GM21367 (cell line): ENCODE measurements at regions not wholly inside any gene's neighbourhood (a gene's known extent, or its start where the extent isn't known, plus 50 kb on each side); places are given as distances from the start of the nearest gene placed in this dataset.
"Not testable (repeated sequence)": the region's sequence is repeated elsewhere in the genome, so short reads cannot be mapped to it uniquely, and the experiment has no call there.

Experiments
- ATAC-seq: cut with Tn5 transposase; IDR thresholded peaks from one replicate; pipeline ENCODE4 v1.9.1; 2021; ENCODE audit not compliant: unreplicated experiment

DNA sequence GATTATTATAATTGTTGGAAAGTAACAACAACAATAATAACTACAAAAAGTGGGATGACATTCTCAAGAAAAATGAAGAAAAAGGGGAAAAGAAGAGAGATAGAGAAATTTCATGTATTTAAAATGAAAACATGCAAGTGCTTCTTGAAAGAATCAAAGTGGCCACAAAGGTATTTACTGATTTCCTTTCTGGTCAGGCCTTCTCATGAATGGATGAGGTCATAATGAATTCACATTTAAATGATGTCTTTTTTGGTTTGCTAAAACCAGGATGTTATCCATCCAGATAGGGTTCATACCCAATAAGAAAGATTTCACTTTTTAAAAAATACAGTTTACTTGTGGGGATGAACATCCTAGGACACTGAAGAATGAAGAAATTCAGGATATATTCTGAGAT is 446.4 kb upstream of the PTGER4 start:
- no peak for ATAC-seq

- ATAC-seq = no peak
Observed at GRCh38 chr5:40227931-40228330, 451.8 kb upstream of the PTGER4 start.

GRCh38 chr5:40227366-40227765 is 452.3 kb upstream of the PTGER4 start:
- ATAC-seq = no peak

GRCh38 chr5:40226906-40227305 is 452.8 kb upstream of the PTGER4 start:
- ATAC-seq = no peak

- not testable (repeated sequence) for ATAC-seq
Observed at GRCh38 chr5:40225147-40225546, 454.6 kb upstream of the PTGER4 start.

GRCh38 chr5:40224421-40224820 is 455.3 kb upstream of the PTGER4 start:
- peak; percentile 14 for ATAC-seq

DNA sequence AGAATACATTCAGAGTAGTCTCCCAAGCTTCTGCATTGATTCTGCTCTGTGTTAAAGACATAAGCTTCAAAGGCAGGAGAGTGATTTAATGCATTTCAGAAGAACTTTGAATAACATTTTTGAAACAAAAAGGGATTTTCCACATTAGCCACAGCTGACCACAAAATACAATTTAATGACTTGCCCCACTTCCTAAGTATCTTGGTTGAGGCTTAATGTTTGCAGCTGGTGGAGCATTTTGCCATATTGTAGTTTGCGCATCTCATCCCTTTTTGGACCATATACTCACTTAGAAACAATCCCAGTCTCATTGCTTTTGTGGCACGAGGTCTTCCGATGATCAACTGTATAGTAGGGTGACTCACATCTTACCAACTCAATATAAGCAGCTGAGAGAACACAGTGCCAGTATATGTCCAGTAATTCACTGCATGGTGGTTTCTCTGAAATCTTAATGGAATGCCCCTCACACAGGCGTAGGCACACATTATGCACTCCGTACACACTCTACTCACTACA is 455.8 kb upstream of the PTGER4 start:
- ATAC-seq = peak; percentile 36

DNA sequence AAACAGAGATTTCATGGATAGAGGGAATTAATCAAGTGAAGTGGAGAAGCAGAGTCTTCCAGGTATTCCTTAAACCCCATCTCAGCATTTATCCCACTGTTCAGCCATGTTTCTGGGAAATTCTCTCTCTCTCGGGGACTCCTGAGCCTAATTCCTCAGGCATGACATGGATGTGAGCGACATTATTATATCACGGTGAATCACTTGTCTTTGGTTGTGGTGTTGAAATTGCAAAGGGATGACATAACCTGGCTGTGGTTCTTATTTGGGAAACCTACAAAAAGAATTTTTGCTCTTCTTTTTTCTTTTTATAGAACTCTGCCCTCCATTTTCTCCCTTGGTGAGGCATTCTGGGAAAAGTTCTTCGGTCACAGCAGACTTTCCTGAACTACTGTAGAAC is 457.9 kb upstream of the PTGER4 start:
- no peak for ATAC-seq

- no peak for ATAC-seq
Observed at GRCh38 chr5:40221255-40221654, 458.5 kb upstream of the PTGER4 start.

DNA sequence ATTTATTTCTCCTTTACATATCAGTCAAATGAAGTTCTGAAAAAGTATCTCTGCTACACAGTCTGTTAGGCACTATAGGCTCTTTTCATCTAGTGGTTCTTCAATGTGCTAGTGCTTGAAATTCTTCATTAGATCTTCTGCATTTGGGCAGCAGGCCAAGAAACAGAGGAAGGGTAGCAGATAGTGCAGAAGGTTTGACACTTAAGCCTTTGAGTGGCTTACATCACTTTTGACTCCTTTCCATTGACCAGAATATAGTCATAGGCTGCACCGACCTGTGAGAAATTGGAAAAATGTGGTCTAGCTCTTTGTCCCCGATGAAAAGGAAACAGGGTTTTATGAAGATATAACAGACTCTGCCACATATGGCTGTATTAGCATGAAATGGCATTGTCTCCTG is 459.5 kb upstream of the PTGER4 start:
- ATAC-seq = no peak

GRCh38 chr5:40217553-40217952 is 462.2 kb upstream of the PTGER4 start:
- ATAC-seq = no peak

DNA sequence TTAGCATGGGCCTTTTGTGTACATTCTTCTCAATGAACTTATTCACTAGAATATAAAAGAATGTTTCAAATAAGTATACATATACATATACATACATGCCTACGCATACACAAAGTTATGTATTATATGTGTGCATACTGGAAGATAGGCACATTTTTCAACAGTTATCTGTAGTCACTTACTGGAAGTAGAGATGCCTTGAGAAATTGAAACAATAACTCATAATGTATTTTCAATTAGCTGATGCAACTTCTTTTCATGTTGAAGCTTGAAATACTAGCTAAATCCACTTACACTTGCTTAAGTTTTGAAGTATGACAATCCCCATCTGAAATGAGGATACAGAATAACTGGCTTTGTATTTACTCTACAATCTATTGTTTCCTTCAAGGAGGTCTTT is 469.0 kb upstream of the PTGER4 start:
- no peak for ATAC-seq

DNA sequence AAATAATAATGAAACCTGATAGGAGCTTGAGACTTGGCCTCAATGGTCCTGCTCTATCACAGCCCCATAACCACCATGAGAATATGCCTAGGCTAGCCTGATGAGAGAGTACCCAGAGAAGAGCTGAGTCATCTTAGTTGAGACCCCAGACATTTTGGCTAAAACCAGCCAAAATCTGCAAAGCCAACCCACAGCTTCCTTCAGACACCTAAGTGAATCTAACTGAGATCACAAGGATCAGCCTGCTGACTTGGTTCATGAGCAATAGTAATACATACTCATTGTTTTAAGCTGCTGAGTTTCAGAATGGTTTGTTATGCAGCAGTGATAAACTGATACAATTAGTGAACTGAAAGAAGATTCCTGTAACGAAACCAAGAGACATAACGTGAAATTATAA is 473.7 kb upstream of the PTGER4 start:
- no peak for ATAC-seq

GRCh38 chr5:40204144-40204543 is 475.6 kb upstream of the PTGER4 start:
- no peak for ATAC-seq

DNA sequence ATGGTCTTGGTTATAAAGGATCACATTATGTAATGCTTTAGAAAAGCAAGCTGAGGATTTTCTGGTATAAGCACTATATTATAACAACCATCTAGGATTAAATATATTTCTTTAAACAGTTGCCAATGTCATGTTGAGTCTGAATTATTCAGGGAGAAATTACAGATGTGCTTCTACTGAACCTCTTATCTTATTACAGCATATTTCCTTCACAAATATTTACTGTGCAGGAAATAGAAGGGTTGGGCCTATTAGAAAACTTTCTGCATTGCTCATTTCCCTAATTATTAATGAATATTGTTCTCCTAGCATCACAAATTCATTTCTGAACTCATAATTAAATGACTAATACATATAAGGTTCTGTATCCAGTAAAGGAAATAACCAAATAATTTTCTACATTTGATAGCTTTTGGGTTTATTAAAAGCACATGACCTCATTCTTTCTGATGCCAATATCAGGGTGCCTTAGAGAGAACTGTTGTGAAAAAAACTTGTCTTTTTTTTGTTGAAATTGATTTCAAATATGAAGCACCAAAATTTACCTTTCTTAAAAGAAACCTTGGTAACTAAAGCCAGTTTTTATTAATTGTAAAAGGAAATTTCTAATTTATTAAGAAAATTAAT is 476.8 kb upstream of the PTGER4 start:
- ATAC-seq = no peak

- ATAC-seq = no peak
Observed at GRCh38 chr5:40198736-40199135, 481.0 kb upstream of the PTGER4 start.

DNA sequence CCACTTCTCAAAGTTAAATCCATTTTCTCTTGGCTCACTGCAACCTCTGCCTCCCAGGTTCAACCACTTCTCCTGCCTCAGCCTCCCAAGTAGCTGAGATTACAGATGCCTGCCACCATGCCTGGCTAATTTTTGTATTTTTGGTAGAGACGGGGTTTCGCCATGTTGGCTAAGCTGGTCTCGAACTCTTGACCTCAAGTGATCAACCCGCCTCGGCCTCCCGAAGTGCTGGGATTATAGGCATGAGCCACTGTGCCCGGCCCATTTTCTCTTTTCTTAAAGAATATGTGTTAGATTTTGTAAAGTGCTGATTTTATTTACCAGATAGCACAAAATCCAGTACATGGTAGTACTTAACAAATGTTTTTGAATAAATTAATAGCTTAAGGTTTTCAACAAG is 484.1 kb upstream of the PTGER4 start:
- ATAC-seq = not testable (repeated sequence)

GRCh38 chr5:40191150-40191549 is 488.6 kb upstream of the PTGER4 start:
- no peak for ATAC-seq

GRCh38 chr5:40172721-40173120 is 507.0 kb upstream of the PTGER4 start:
- ATAC-seq = no peak

GRCh38 chr5:40171971-40172370 is 507.7 kb upstream of the PTGER4 start:
- ATAC-seq = no peak

DNA sequence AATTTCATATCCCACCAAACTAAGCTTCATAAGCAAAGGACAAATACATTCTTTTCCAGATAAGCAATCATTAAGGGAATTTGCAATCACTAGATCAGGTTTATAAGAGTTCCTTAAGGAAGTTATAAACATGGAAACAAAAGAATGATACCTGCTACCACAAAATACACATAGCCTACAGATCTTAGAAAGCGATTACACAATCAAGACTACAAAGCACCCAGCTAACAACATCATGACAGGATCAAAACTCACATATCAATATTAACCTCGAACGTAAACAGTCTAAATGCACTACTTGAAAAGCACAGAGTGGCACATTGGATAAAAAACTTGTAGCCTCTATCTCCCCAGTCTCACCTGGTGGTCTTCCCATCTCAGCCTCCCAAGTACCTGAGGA is 512.4 kb upstream of the PTGER4 start:
- no peak for ATAC-seq

GRCh38 chr5:40166802-40167201 is 512.9 kb upstream of the PTGER4 start:
- no peak for ATAC-seq
